VCaP (cell line): ENCODE measurements at regions not wholly inside any gene's neighbourhood (a gene's known extent, or its start where the extent isn't known, plus 50 kb on each side); places are given as distances from the start of the nearest gene placed in this dataset.

Experiments used
- H3K27ac ChIP-seq: fragments of 450-650 bp; 2 replicates; pipeline ENCODE4 v1.5.1; 2017
- TF ChIP-seq, protein P1 (sequence below): fragments of 450-650 bp; conservative IDR thresholded peaks from 2 replicates; pipeline ENCODE4 v1.5.1; 2017; ENCODE audit warnings: mild to moderate bottlenecking, moderate library complexity

DNA sequence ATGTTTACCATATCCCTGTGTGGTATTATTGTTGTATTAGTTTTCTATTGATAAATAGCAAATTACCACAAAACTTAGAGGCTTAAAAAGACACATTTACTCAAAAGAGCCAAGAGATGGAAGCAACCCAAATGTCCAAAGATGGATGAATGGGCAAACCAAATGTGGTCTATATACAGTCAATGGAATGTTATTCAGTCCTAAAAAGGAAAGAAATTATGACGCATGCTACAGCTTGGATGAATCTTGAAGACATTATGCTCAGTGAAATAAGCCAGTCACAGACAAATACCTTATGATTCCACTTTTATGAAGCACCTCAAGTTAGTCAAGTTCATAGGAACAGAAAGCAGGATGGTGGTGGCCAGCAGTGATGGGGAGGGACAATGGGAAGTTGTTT is 144.7 kb downstream of the QDPR start:
- TF ChIP-seq, protein P1, sequence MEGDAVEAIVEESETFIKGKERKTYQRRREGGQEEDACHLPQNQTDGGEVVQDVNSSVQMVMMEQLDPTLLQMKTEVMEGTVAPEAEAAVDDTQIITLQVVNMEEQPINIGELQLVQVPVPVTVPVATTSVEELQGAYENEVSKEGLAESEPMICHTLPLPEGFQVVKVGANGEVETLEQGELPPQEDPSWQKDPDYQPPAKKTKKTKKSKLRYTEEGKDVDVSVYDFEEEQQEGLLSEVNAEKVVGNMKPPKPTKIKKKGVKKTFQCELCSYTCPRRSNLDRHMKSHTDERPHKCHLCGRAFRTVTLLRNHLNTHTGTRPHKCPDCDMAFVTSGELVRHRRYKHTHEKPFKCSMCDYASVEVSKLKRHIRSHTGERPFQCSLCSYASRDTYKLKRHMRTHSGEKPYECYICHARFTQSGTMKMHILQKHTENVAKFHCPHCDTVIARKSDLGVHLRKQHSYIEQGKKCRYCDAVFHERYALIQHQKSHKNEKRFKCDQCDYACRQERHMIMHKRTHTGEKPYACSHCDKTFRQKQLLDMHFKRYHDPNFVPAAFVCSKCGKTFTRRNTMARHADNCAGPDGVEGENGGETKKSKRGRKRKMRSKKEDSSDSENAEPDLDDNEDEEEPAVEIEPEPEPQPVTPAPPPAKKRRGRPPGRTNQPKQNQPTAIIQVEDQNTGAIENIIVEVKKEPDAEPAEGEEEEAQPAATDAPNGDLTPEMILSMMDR, result no peak
- no peak overlapping the region for H3K27ac ChIP-seq

DNA sequence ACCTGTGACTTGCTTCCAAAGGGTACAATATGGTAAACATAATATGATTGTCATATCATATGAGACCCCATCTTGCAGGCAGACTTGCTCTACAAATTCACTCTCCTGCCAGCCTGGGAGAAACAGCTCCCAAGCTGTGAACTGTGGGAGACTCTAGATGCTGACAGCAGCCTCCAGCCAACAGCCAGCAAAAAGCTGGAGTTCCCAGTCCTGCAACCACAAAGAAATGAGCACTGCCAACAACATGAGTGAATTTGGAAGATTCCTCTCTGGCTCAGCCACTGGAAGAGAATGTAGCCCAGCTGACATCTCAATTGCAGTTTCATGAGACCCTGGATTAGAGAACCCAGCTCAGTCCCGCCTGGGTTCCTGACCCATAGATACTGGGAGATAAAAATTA is 145.4 kb downstream of the QDPR start:
- TF ChIP-seq, protein P1, result no peak
- H3K27ac ChIP-seq, result no peak overlapping the region

DNA sequence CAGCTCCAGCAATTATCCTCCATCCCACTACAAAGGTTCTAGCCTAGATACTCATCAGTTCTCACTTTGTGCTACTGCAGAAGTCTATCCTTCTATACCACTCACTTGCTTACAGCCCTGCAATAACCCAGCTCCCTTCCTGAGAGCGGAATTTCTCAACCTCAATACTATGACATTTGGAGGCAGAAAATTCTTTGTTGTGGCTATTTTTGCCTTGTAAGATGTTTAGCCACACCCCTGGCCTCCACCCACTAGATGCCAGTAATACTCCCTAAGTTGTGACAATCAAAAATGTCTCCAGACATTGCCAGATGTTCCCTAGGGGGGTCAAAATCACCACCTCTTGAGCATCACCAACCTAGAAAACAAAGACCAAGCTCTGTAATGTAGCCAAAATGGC is 149.5 kb downstream of the QDPR start:
- TF ChIP-seq, protein P1, result no peak
- no peak overlapping the region for H3K27ac ChIP-seq

DNA sequence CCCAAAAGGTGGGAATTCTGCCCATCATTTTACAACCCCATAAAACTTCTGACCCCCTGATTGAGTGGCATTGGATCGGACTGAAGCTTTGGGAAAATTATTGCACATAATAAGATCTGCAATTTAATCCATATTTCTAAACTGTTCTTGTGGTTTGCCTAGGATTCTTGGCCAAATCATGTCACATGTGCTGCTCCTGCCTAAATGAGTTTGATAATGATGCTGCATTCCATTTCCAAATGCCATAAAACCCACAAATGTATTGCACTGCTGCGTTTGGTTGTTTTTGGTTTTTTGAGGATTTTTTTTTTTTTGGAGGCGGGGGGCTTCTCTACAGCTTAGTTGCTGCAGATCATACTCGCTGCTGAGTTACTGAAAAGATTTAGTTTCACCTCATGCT is 153.6 kb downstream of the QDPR start:
- H3K27ac ChIP-seq, result no peak overlapping the region
- TF ChIP-seq, protein P1, result no peak

DNA sequence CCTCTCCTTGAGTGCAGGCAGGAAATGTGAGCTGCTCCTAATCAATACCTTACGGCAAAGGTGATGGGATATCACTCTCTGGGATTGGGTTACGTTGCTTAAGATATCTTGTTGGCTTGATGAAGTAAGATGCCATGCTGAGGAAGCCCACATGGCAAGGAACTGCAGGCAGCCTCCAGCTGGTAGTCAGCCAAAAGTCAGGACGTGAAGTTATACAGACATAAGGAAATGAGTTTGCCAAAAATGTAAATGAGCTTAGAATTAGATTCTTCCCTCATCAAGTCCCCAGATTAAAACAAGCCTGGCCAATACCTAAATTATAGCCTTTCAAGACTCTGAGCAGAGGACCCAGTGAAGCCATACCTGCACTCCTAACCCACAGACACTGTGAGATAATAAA is 155.0 kb downstream of the QDPR start:
- TF ChIP-seq, protein P1, result no peak

DNA sequence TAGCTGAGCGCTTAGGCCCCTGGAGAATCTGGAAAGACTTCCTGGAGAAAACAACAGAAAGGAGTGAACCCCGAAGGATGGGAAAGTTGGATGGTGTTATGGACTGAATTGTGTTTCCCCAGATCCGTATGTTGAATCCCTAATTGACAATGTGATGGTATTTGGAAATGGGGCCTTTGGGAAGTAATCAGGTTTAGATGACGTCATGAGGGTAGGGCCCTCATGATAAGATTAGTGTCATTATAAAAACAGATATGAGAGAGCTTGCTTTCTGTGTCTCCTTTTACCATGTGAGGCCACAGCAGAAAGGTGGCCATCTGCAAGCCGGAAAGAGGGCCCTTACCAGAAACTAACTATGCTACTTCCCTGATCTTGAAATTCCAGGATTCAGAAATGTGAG is 159.5 kb downstream of the QDPR start:
- TF ChIP-seq, protein P1, result no peak
- no peak overlapping the region for H3K27ac ChIP-seq

More for the DNA sequence above, 155.0 kb downstream of the QDPR start:
- H3K27ac ChIP-seq, result no peak overlapping the region

DNA sequence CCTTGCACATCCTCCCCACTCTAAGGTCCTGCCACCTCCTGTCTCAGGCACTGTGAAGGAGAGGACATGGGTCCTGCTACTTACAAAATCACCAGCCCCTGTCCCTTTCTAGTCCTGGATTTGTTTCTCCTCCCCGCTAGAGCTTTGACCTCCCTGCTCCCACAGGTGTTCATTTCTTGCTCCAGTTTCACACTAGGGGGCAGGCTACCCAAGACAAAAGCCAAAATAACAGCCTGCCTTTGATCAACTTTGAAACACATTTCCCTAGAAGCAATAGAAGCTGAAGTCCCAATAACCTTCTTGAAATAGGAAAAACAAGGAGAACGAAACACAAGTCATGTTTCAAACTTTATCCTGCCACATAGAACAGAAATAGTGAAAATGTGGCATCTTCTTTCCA is 164.4 kb downstream of the QDPR start:
- TF ChIP-seq, protein P1, result peak; percentile 74
- no peak overlapping the region for H3K27ac ChIP-seq

DNA sequence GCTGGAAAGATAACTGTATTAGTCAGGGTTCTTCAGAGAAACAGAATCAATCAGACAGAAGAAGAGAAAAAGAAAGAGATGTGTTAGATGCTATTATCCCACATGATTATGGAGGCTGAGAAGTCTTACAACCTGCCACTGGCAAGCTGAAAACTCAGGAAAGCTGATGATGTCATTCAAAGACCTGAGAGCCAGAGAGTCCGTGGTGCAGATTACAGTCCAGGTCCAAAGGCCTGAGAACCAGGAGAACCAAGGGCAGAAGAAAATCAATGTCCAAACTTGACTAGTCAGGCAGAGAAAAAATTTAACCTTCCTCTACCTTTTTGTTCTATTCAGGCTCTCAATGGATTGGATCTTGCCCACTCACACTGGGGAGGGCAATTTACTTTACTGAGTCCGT is 172.5 kb downstream of the QDPR start:
- H3K27ac ChIP-seq, result no peak overlapping the region
- TF ChIP-seq, protein P1, result no peak
